Karpas-422 (cell line): ENCODE measurements at regions not wholly inside any gene's neighbourhood (a gene's known extent, or its start where the extent isn't known, plus 50 kb on each side); places are given as distances from the start of the nearest gene placed in this dataset.

ENCODE experiments used
- DNase-seq: peaks from one replicate; pipeline ENCODE4 v3.0.0-alpha.2; 2015
- H2AFZ ChIP-seq: fragments of 200-600 bp; sonication (generic); 2 replicates; pipeline ENCODE4 v1.6.1; 2014; ENCODE audit warnings: antibody characterized with exemption, low read length, mixed read lengths
- H3K27ac ChIP-seq: fragments of 200-600 bp; sonication (generic); 2 replicates; pipeline ENCODE4 v1.5.1; 2014; ENCODE audit warnings: mild to moderate bottlenecking, low read length, moderate library complexity
- H3K27me3 ChIP-seq: fragments of 200-600 bp; sonication (generic); 2 replicates; pipeline ENCODE4 v1.6.1; 2014; ENCODE audit warnings: low read length, mixed read lengths
- H3K36me3 ChIP-seq: fragments of 200-600 bp; sonication (generic); 2 replicates; pipeline ENCODE4 v1.6.1; 2014; ENCODE audit warnings: low read length, mixed read lengths; ENCODE audit not compliant: insufficient read depth
- H3K4me1 ChIP-seq: fragments of 200-600 bp; sonication (generic); 2 replicates; pipeline ENCODE4 v1.6.1; 2014; ENCODE audit warnings: mild to moderate bottlenecking, low read length, mixed read lengths
- H3K4me2 ChIP-seq: fragments of 200-600 bp; sonication (generic); 2 replicates; pipeline ENCODE4 v1.6.1; 2014; ENCODE audit warnings: low read length, low read depth, mild to moderate bottlenecking; ENCODE audit not compliant: poor library complexity, severe bottlenecking
- H3K4me3 ChIP-seq: fragments of 200-600 bp; sonication (generic); 2 replicates; pipeline ENCODE4 v1.5.1; 2014; ENCODE audit warnings: mild to moderate bottlenecking, antibody characterized with exemption, low read length, mixed read lengths
- H3K79me2 ChIP-seq: fragments of 200-600 bp; sonication (generic); 2 replicates; pipeline ENCODE4 v1.6.1; 2014; ENCODE audit warnings: mild to moderate bottlenecking, low read length, mixed read lengths
- H3K9ac ChIP-seq: fragments of 200-600 bp; sonication (generic); 2 replicates; pipeline ENCODE4 v1.6.0; 2014; ENCODE audit warnings: low read length
- H3K9me2 ChIP-seq: fragments of 200-600 bp; sonication (generic), shearing (Covaris generic); replicated peaks from 2 replicates; pipeline ENCODE4 v1.6.0; 2014; ENCODE audit warnings: mild to moderate bottlenecking, low read length, moderate library complexity; ENCODE audit not compliant: insufficient read depth
- H3K9me3 ChIP-seq: fragments of 300-700, 200-600 bp; sonication (generic); 2 replicates; pipeline ENCODE4 v1.6.1; 2014; ENCODE audit warnings: low read length, mixed read lengths
- H4K20me1 ChIP-seq: fragments of 200-600 bp; sonication (generic); 2 replicates; pipeline ENCODE4 v1.6.1; 2014; ENCODE audit warnings: mild to moderate bottlenecking, antibody characterized with exemption, low read length, low read depth; ENCODE audit not compliant: insufficient read depth

GRCh38 chr10:30190577-30191552 lies 131.5 kb upstream of the JCAD start:
- no peak overlapping the region for H3K27ac ChIP-seq
- no peak overlapping the region for H2AFZ ChIP-seq
- no peak overlapping the region for H3K4me3 ChIP-seq
- H3K79me2 ChIP-seq, result no peaks in the 10 kb centered on the region
- DNase-seq, result no peak
- no peak overlapping the region for H3K4me2 ChIP-seq
- H3K9me3 ChIP-seq, result no peaks in the 10 kb centered on the region
- no peaks in the 10 kb centered on the region for H3K9me2 ChIP-seq
- no peaks in the 10 kb centered on the region for H3K36me3 ChIP-seq
- no peaks in the 10 kb centered on the region; the same call in 1 of the 2 replicates for H3K4me1 ChIP-seq
- no peaks in the 10 kb centered on the region for H4K20me1 ChIP-seq
- no peak overlapping the region for H3K9ac ChIP-seq
- no peaks in the 10 kb centered on the region for H3K27me3 ChIP-seq

DNA sequence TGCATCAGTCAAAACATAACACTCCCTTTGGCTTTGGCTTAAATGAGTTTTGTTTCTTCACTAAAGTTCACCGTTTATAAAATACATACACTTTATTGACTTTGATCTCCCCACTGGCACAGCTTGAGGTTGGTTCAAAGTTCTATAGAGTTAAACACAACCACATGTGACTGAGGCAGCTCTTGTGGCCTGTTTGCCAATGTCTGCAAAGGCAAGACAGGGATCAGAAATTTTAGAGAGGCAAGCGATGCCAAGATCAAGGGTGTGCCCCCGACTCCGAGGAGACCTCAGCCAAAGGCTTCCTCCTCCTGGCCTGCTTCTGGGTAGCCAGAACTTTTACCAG lies 129.8 kb upstream of the JCAD start:
- no peak for DNase-seq
- Histone ChIP-seq H3K9me3 (no peaks in the 10 kb centered on the region), H3K4me3 (no peak overlapping the region), H3K36me3 (no peaks in the 10 kb centered on the region), H2AFZ (no peak overlapping the region), H3K9ac (no peak overlapping the region), H3K4me2 (no peak overlapping the region), H3K27ac (no peak overlapping the region), H3K9me2 (no peaks in the 10 kb centered on the region), H4K20me1 (no peaks in the 10 kb centered on the region), H3K4me1 (no peaks in the 10 kb centered on the region; the same call in 1 of the 2 replicates), H3K27me3 (no peaks in the 10 kb centered on the region), H3K79me2 (no peaks in the 10 kb centered on the region)

- Histone ChIP-seq H3K9ac (no peak overlapping the region), H3K27me3 (no peaks in the 10 kb centered on the region), H3K9me2 (no peaks in the 10 kb centered on the region), H3K27ac (no peak overlapping the region), H3K79me2 (no peaks in the 10 kb centered on the region), H2AFZ (no peak overlapping the region), H3K4me3 (no peak overlapping the region), H4K20me1 (no peaks in the 10 kb centered on the region), H3K4me1 (no peaks in the 10 kb centered on the region; the same call in 1 of the 2 replicates), H3K9me3 (no peaks in the 10 kb centered on the region), H3K4me2 (no peak overlapping the region), H3K36me3 (no peaks in the 10 kb centered on the region)
- no peak for DNase-seq
Observed at GRCh38 chr10:30188556-30189237, 129.3 kb upstream of the JCAD start.

- Histone ChIP-seq H3K9me3 (no peaks in the 10 kb centered on the region), H3K4me2 (no peak overlapping the region)
Observed at GRCh38 chr10:30188101-30188500, 128.7 kb upstream of the JCAD start.

DNA sequence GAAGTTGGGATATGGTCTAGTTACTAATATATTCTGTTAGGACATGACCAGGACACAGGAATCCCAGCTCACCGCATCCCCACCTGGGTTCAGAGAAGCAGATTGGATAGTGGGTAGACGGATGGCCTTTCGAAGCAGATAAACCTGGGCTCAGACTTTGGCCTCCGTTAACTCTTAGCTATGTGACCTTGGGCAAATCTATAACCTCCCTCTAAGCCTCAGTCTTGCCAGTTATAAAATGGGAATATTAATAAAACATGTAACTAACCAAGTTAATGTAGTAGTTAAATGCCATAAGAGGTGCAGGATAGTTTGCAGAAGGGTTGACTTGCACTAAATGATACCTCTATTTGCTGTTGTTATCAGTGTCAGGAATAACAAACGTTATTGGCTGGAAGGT lies 127.6 kb upstream of the JCAD start:
- Histone ChIP-seq H3K79me2 (no peaks in the 10 kb centered on the region), H3K36me3 (no peaks in the 10 kb centered on the region), H3K27ac (no peak overlapping the region), H3K9ac (no peak overlapping the region), H3K4me3 (no peak overlapping the region), H3K27me3 (no peaks in the 10 kb centered on the region), H4K20me1 (no peaks in the 10 kb centered on the region), H2AFZ (no peak overlapping the region), H3K9me3 (no peaks in the 10 kb centered on the region), H3K4me2 (no peak overlapping the region), H3K4me1 (no peaks in the 10 kb centered on the region; the same call in 1 of the 2 replicates), H3K9me2 (no peaks in the 10 kb centered on the region)
- DNase-seq, result no peak

More at GRCh38 chr10:30188101-30188500, 128.7 kb upstream of the JCAD start:
- no peaks in the 10 kb centered on the region for H3K27me3 ChIP-seq
- H3K9ac ChIP-seq, result no peak overlapping the region
- DNase-seq, result no peak
- no peaks in the 10 kb centered on the region for H3K36me3 ChIP-seq
- no peak overlapping the region for H3K27ac ChIP-seq
- H2AFZ ChIP-seq, result no peak overlapping the region
- H3K9me2 ChIP-seq, result no peaks in the 10 kb centered on the region
- H4K20me1 ChIP-seq, result no peaks in the 10 kb centered on the region
- no peak overlapping the region for H3K4me3 ChIP-seq
- H3K4me1 ChIP-seq, result no peaks in the 10 kb centered on the region; the same call in 1 of the 2 replicates
- no peaks in the 10 kb centered on the region for H3K79me2 ChIP-seq

GRCh38 chr10:30186371-30186875 lies 127.0 kb upstream of the JCAD start:
- Histone ChIP-seq H3K36me3 (no peaks in the 10 kb centered on the region), H3K4me1 (no peaks in the 10 kb centered on the region; the same call in 1 of the 2 replicates), H3K27me3 (no peaks in the 10 kb centered on the region), H3K4me3 (no peak overlapping the region), H3K9ac (no peak overlapping the region), H3K4me2 (peak overlapping the region; percentile 1), H2AFZ (peak overlapping the region; percentile 45; the same call in 1 of the 2 replicates), H3K9me3 (no peaks in the 10 kb centered on the region), H3K27ac (no peak overlapping the region), H3K9me2 (no peaks in the 10 kb centered on the region), H3K79me2 (no peaks in the 10 kb centered on the region), H4K20me1 (no peaks in the 10 kb centered on the region)
- DNase-seq, result peak; percentile 49

GRCh38 chr10:30185916-30186315 lies 126.5 kb upstream of the JCAD start:
- no peaks in the 10 kb centered on the region; the same call in 1 of the 2 replicates for H3K4me1 ChIP-seq

DNA sequence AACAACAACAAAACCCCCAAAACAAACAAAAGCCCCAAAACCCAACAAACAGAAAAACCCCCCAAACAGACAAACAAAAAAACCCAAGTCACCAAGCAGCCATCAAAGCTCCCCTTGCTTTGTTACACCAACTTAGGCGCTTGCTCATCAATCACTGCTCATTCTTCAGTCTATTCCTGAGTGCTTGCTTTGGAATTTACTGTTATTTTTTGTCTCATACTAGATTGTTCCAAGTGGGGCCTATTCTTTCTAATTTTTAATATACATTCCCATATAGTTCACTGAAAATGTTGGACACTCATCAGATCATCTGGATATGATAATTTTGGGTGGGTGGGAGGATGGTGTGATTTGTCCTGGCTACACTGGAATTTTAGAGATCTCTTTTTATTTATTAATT lies 126.0 kb upstream of the JCAD start:
- no peaks in the 10 kb centered on the region for H4K20me1 ChIP-seq
- H3K9me2 ChIP-seq, result no peaks in the 10 kb centered on the region
- no peaks in the 10 kb centered on the region; the same call in 1 of the 2 replicates for H3K4me1 ChIP-seq
- no peaks in the 10 kb centered on the region for H3K27me3 ChIP-seq
- H2AFZ ChIP-seq, result no peak overlapping the region
- DNase-seq, result no peak
- H3K27ac ChIP-seq, result no peak overlapping the region
- no peaks in the 10 kb centered on the region for H3K79me2 ChIP-seq
- no peaks in the 10 kb centered on the region for H3K36me3 ChIP-seq
- H3K4me2 ChIP-seq, result no peak overlapping the region
- H3K9ac ChIP-seq, result no peak overlapping the region
- H3K4me3 ChIP-seq, result no peak overlapping the region
- no peaks in the 10 kb centered on the region for H3K9me3 ChIP-seq

More at GRCh38 chr10:30185916-30186315, 126.5 kb upstream of the JCAD start:
- DNase-seq, result no peak
- no peak overlapping the region for H2AFZ ChIP-seq
- no peaks in the 10 kb centered on the region for H3K27me3 ChIP-seq
- H3K9ac ChIP-seq, result no peak overlapping the region
- no peaks in the 10 kb centered on the region for H3K36me3 ChIP-seq
- no peaks in the 10 kb centered on the region for H3K9me3 ChIP-seq
- no peak overlapping the region for H3K4me3 ChIP-seq
- no peak overlapping the region for H3K27ac ChIP-seq
- no peaks in the 10 kb centered on the region for H3K9me2 ChIP-seq
- H3K79me2 ChIP-seq, result no peaks in the 10 kb centered on the region
- peak overlapping the region; percentile 1 for H3K4me2 ChIP-seq
- H4K20me1 ChIP-seq, result no peaks in the 10 kb centered on the region
